ENCODE measurements at regions not wholly inside any gene's neighbourhood (a gene's known extent, or its start where the extent isn't known, plus 50 kb on each side); places are given as distances from the start of the nearest gene placed in this dataset.

GRCh38 chr13:31952641-31953380 lies 78.8 kb upstream of the FRY start:
- no peak overlapping the region for H3K4me3 ChIP-seq (replicated peaks; ENCODE audit: low read depth, low read length)
- DNase-seq (ENCODE audit: low read depth) = no peak
- no peak for TF ChIP-seq CTCF (IDR thresholded peaks at IDR 0.05; ENCODE audit: low read length, missing control alignments)

GRCh38 chr13:31955101-31955500 lies 76.5 kb upstream of the FRY start:
- DNase-seq (ENCODE audit: low read depth) = no peak
- no peak overlapping the region for H3K4me3 ChIP-seq (replicated peaks; ENCODE audit: low read depth, low read length)
- TF ChIP-seq CTCF (IDR thresholded peaks at IDR 0.05; ENCODE audit: low read length, missing control alignments) = no peak

- no peak for TF ChIP-seq CTCF (IDR thresholded peaks at IDR 0.05; ENCODE audit: low read length, missing control alignments)
- no peak overlapping the region for H3K4me3 ChIP-seq (replicated peaks; ENCODE audit: low read depth, low read length)
- DNase-seq (ENCODE audit: low read depth) = no peak
Observed at GRCh38 chr13:31955741-31956140, 75.8 kb upstream of the FRY start.

- no peak for DNase-seq (ENCODE audit: low read depth)
- H3K4me3 ChIP-seq (replicated peaks; ENCODE audit: low read depth, low read length) = no peak overlapping the region
- no peak for TF ChIP-seq CTCF (IDR thresholded peaks at IDR 0.05; ENCODE audit: low read length, missing control alignments)
Observed at GRCh38 chr13:31956980-31957644, 74.5 kb upstream of the FRY start.

- no peak for DNase-seq (ENCODE audit: low read depth)
- H3K4me3 ChIP-seq (replicated peaks; ENCODE audit: low read depth, low read length) = no peak overlapping the region
- TF ChIP-seq CTCF (IDR thresholded peaks at IDR 0.05; ENCODE audit: low read length, missing control alignments) = no peak
Observed at GRCh38 chr13:31957772-31958171, 73.8 kb upstream of the FRY start.

- no peak for TF ChIP-seq CTCF (IDR thresholded peaks at IDR 0.05; ENCODE audit: low read length, missing control alignments)
- no peak overlapping the region for H3K4me3 ChIP-seq (replicated peaks; ENCODE audit: low read depth, low read length)
- no peak for DNase-seq (ENCODE audit: low read depth)
Observed at GRCh38 chr13:31962731-31963370, 68.7 kb upstream of the FRY start.
